SK-N-SH (cell line): ENCODE measurements at regions not wholly inside any gene's neighbourhood (a gene's known extent, or its start where the extent isn't known, plus 50 kb on each side); places are given as distances from the start of the nearest gene placed in this dataset.
"Not testable (repeated sequence)": the region's sequence is repeated elsewhere in the genome, so short reads cannot be mapped to it uniquely, and the experiment has no call there.

Source experiments
- CTCF ChIA-PET: fragments of 300-600, 350-600 bp; formaldehyde crosslinking; extraction: SDS; loops from one replicate; lab custom pipeline; 2021; lab: Yijun Ruan, JAX
- POLR2A ChIA-PET: fragments of 350-600 bp; sonication (Branson Sonifier 250); formaldehyde crosslinking; extraction: SDS; loops from one replicate; lab custom pipeline; 2020; ENCODE audit warnings: antibody characterized with exemption, inconsistent platforms; lab: Yijun Ruan, JAX
- DNase-seq: peaks from one replicate; pipeline ENCODE4 v3.0.0; 2012
- H2AFZ ChIP-seq: fragments of 200-600 bp; sonication (generic); 2 replicates; pipeline ENCODE4 v1.8.1; 2016; ENCODE audit warnings: antibody characterized with exemption, mild to moderate bottlenecking, low read depth
- H3F3A ChIP-seq: fragments of 200-600 bp; sonication (generic); replicated peaks from 2 replicates; pipeline ENCODE3; 2016; ENCODE audit warnings: antibody characterized with exemption, mild to moderate bottlenecking; ENCODE audit not compliant: insufficient read depth
- H3K27ac ChIP-seq, 2 experiments: fragments of 200-500 bp in 1 of 2; fragments of 200-600 bp in 1 of 2; sonication (Bioruptor generic) in 1 of 2; sonication (generic), shearing (Covaris generic) in 1 of 2; 2 replicates each; pipeline versions ENCODE4 v1.5.1 to v1.6.1; 2014 to 2016; ENCODE audit warnings: low read depth in 2 of 2, inconsistent platforms in 1 of 2, low read length in 1 of 2, mild to moderate bottlenecking in 1 of 2, mixed read lengths in 1 of 2
- H3K27me3 ChIP-seq: fragments of 200-600 bp; sonication (generic), shearing (Covaris generic); 2 replicates; pipeline ENCODE4 v1.6.1; 2016; ENCODE audit warnings: mixed run types; ENCODE audit not compliant: insufficient read depth
- H3K36me3 ChIP-seq, 2 experiments: fragments of 200-500 bp in 1 of 2; fragments of 200-600 bp in 1 of 2; sonication (Bioruptor generic) in 1 of 2; sonication (generic) in 1 of 2; replicated peaks in 1 of 2; 2 replicates each; pipeline versions ENCODE3 to v1.5.1; 2014 to 2016; ENCODE audit warnings: low read length in 1 of 2, mild to moderate bottlenecking in 1 of 2; ENCODE audit not compliant: insufficient read depth in 2 of 2, control insufficient read depth in 1 of 2
- H3K4me1 ChIP-seq, 2 experiments: fragments of 200-500 bp in 1 of 2; fragments of 200-600 bp in 1 of 2; sonication (Bioruptor generic) in 1 of 2; sonication (generic), shearing (Covaris generic) in 1 of 2; 2 replicates each; pipeline versions ENCODE4 v1.5.1 to v1.6.1; 2014 to 2016; ENCODE audit warnings: low read depth in 1 of 2, low read length in 1 of 2, mixed run types in 1 of 2; ENCODE audit not compliant: insufficient read depth in 2 of 2, control insufficient read depth in 1 of 2
- H3K4me2 ChIP-seq: fragments of 200-600 bp; sonication (generic), shearing (Covaris generic); 2 replicates; pipeline ENCODE4 v1.6.1; 2017; ENCODE audit warnings: mixed run types
- H3K4me3 ChIP-seq, 2 experiments: fragments of 200-500 bp in 1 of 2; fragments of 200-600 bp in 1 of 2; sonication (Bioruptor generic) in 1 of 2; sonication (generic), shearing (Covaris generic) in 1 of 2; 2 replicates each; pipeline versions ENCODE4 v1.5.1 to v1.8.1; 2014 to 2016; ENCODE audit warnings: low read depth in 2 of 2, inconsistent platforms in 1 of 2, low read length in 1 of 2, mild to moderate bottlenecking in 1 of 2, mixed read lengths in 1 of 2, moderate library complexity in 1 of 2
- H3K79me2 ChIP-seq: fragments of 200-600 bp; sonication (generic); 2 replicates; pipeline ENCODE4 v1.8.1; 2017; ENCODE audit warnings: mild to moderate bottlenecking; ENCODE audit not compliant: insufficient read depth
- H3K9ac ChIP-seq: fragments of 200-600 bp; sonication (generic); 2 replicates; pipeline ENCODE4 v1.6.1; 2017; ENCODE audit warnings: mixed run types
- H3K9me2 ChIP-seq: fragments of 200-600 bp; sonication (generic); 2 replicates; pipeline ENCODE4 v1.6.1; 2017; ENCODE audit warnings: mixed run types
- H3K9me3 ChIP-seq: fragments of 200-600 bp; sonication (generic); 2 replicates; pipeline ENCODE4 v1.6.1; 2017; ENCODE audit warnings: mixed run types, mild to moderate bottlenecking, moderate library complexity
- H4K20me1 ChIP-seq: fragments of 200-600 bp; sonication (generic); 2 replicates; pipeline ENCODE4 v1.6.1; 2017; ENCODE audit warnings: mild to moderate bottlenecking, mixed run types; ENCODE audit not compliant: insufficient read depth
- CTCF ChIP-seq: fragments of 200-600 bp; sonication (generic); IDR thresholded peaks from 2 replicates; pipeline ENCODE4 v1.6.1; 2017; ENCODE audit warnings: antibody characterized with exemption, mild to moderate bottlenecking, moderate library complexity
- EP300 ChIP-seq, 2 experiments: IDR thresholded peaks; 2 replicates each; pipeline versions ENCODE4 v1.4.0 to v1.6.1; 2012; ENCODE audit warnings: borderline replicate concordance in 1 of 2, low read depth in 1 of 2, low read length in 1 of 2
- FOXJ3 ChIP-seq: sonication (generic); formaldehyde crosslinking; IDR thresholded peaks from 2 replicates; pipeline ENCODE4 v1.5.1; 2020; ENCODE audit warnings: mild to moderate bottlenecking, missing genetic modification reagents
- NFIC ChIP-seq: IDR thresholded peaks from 2 replicates; pipeline ENCODE4 v1.4.0; 2012; ENCODE audit warnings: borderline replicate concordance
- NRF1 ChIP-seq: IDR thresholded peaks from 2 replicates; pipeline ENCODE4 v1.6.1; 2012; ENCODE audit warnings: low read depth, mild to moderate bottlenecking, low read length
- REST ChIP-seq: IDR thresholded peaks from 2 replicates; pipeline ENCODE4 v1.6.1; 2012; ENCODE audit warnings: mild to moderate bottlenecking, low read depth, low read length, moderate library complexity
- RFX5 ChIP-seq: IDR thresholded peaks from 2 replicates; pipeline ENCODE4 v1.6.1; 2012; ENCODE audit warnings: mild to moderate bottlenecking, improper control_type of control experiment, low read length
- RXRA ChIP-seq: IDR thresholded peaks from 2 replicates; pipeline ENCODE4 v1.4.0; 2012; ENCODE audit warnings: low read depth, mild to moderate bottlenecking, borderline replicate concordance
- SIN3A ChIP-seq: IDR thresholded peaks from 2 replicates; pipeline ENCODE4 v1.6.1; 2012; ENCODE audit warnings: low read depth, mild to moderate bottlenecking, low read length, moderate library complexity, borderline replicate concordance
- USF1 ChIP-seq: IDR thresholded peaks from 2 replicates; pipeline ENCODE4 v1.4.0; 2012; ENCODE audit warnings: low read depth, borderline replicate concordance
- YY1 ChIP-seq: IDR thresholded peaks from 2 replicates; pipeline ENCODE4 v1.4.0; 2012; ENCODE audit warnings: low read depth, mild to moderate bottlenecking
- ZBTB33 ChIP-seq: IDR thresholded peaks from 2 replicates; pipeline ENCODE4 v1.4.0; 2012; ENCODE audit warnings: low read depth, borderline replicate concordance
- WGBS: methylation state at CpG from one replicate; pipeline ENCODE4 v1.1.6; 2017; ENCODE audit warnings: low lambda C conversion rate; 5-methylcytosine and 5-hydroxymethylcytosine counted together
- TF ChIP-seq, protein P1 (sequence below): fragments of 150-350 bp; IDR thresholded peaks from 2 replicates; pipeline ENCODE4 v1.6.1; 2016; ENCODE audit warnings: mild to moderate bottlenecking, low read depth, low read length

GRCh38 chr10:21352886-21353285 lies 172.6 kb downstream of the SKIDA1 start:
- Histone ChIP-seq H3K4me1 (peaks cover 2 to 4% of the 10 kb centered on the region in 2 experiments; a peak in 2 of 4 replicates), H3K4me2 (no peak overlapping the region), H3K4me3 (no peak overlapping the region), H3F3A (peaks cover 8% of the 10 kb centered on the region), H3K27ac (no peak overlapping the region), H3K9ac (no peak overlapping the region), H3K9me2 (no peaks in the 10 kb centered on the region), H3K36me3 (no peaks in the 10 kb centered on the region), H2AFZ (no peak overlapping the region), H4K20me1 (no peaks in the 10 kb centered on the region), H3K27me3 (no peaks in the 10 kb centered on the region), H3K9me3 (no peaks in the 10 kb centered on the region), H3K79me2 (no peaks in the 10 kb centered on the region)
- DNase-seq, result no peak
- WGBS, result 93% methylated on average over 1 of the region's 1 CpG
- ChIA-PET CTCF (interaction anchor here (0.8 kb wide), 1 partner anchor 12 kb away, joined by 3 read pairs; no protein-coding TSS in a partner anchor), POLR2A (no interaction called here)
- no peak for TF ChIP-seq NRF1
- no peak for TF ChIP-seq ZBTB33
- TF ChIP-seq, protein P1, sequence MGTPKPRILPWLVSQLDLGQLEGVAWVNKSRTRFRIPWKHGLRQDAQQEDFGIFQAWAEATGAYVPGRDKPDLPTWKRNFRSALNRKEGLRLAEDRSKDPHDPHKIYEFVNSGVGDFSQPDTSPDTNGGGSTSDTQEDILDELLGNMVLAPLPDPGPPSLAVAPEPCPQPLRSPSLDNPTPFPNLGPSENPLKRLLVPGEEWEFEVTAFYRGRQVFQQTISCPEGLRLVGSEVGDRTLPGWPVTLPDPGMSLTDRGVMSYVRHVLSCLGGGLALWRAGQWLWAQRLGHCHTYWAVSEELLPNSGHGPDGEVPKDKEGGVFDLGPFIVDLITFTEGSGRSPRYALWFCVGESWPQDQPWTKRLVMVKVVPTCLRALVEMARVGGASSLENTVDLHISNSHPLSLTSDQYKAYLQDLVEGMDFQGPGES, result no peak
- no peak for TF ChIP-seq REST
- no peak for TF ChIP-seq CTCF
- TF ChIP-seq RFX5, result no peak
- no peak for TF ChIP-seq SIN3A
- no peak for TF ChIP-seq USF1
- no peak for TF ChIP-seq FOXJ3
- no peak for TF ChIP-seq EP300 (IDR thresholded peaks at IDR 0.05; ENCODE audit: borderline replicate concordance in 1 of 2, low read depth in 1 of 2, low read length in 1 of 2)
- TF ChIP-seq RXRA, result no peak
- no peak for TF ChIP-seq YY1
- no peak for TF ChIP-seq NFIC

DNA sequence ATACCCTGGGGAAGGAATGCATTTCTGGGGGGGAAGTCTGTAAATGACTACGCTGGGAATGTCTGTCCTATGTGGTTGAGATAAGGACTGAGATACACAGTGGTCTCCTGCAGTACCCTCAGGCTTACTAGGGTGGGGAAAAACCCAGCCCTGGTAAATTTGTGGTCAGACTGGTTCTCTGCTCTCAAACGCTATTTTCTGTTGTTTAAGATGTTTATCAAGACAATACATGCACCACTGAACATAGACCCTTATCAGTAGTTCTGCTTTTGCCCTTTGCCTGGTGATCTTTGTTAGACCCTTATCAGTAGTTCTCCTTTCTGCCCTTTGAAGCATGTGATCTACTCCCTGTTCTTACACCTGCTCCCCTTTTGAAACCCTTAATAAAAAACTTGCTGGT lies 173.9 kb downstream of the SKIDA1 start:
- H3K27ac ChIP-seq, H3K79me2 ChIP-seq, H3K4me2 ChIP-seq, POLR2A ChIA-PET, H3F3A ChIP-seq, H3K36me3 ChIP-seq, H2AFZ ChIP-seq, H3K4me3 ChIP-seq, DNase-seq, H4K20me1 ChIP-seq, H3K9me3 ChIP-seq, H3K9me2 ChIP-seq, CTCF ChIA-PET, H3K27me3 ChIP-seq, H3K4me1 ChIP-seq, H3K9ac ChIP-seq: not testable (repeated sequence)
- 74% methylated on average over 2 of the region's 2 CpGs for WGBS
